ENCODE measurements at regions not wholly inside any gene's neighbourhood (a gene's known extent, or its start where the extent isn't known, plus 50 kb on each side); places are given as distances from the start of the nearest gene placed in this dataset.

- Mint-ChIP-seq H3K36me3 (ENCODE audit: low read depth) (no peaks in the 10 kb centered on the region), H3K4me3 (no peak overlapping the region), H3K4me1 (ENCODE audit: low read depth) (no peaks in the 10 kb centered on the region), H3K27ac (no peak overlapping the region), H3K9me3 (peaks cover 15% of the 10 kb centered on the region), H3K27me3 (no peaks in the 10 kb centered on the region)
- intact Hi-C loops (cut with micrococcal nuclease), result no loop called here
These were observed 98.2 kb upstream of the SOX9 start for GRCh38 chr17:72022328-72023275.

DNA sequence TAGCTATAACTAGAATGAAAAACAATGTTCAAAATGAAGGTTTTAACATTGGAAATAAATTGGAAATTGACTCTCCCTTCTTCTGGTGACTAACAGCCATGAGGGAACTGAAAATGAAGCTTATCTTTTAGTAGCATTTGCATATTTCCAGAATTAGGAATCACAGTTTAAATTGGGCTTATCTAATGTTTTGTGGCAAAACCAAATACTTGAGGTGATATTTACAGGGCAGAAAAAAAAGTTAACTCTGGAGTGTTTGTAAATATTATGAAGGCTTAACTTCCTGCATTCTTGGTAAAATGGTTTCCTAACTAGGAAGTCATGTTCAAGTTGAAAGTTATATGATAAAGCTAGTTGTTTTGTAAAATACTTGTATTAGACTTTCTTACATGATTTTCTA, 96.4 kb upstream of the SOX9 start:
- no peaks in the 10 kb centered on the region for H3K36me3 Mint-ChIP-seq (ENCODE audit: low read depth)
- no peaks in the 10 kb centered on the region for H3K27me3 Mint-ChIP-seq
- H3K4me3 Mint-ChIP-seq, result no peak overlapping the region
- no peaks in the 10 kb centered on the region for H3K4me1 Mint-ChIP-seq (ENCODE audit: low read depth)
- H3K27ac Mint-ChIP-seq, result no peak overlapping the region
- H3K9me3 Mint-ChIP-seq, result peaks cover 15% of the 10 kb centered on the region
- intact Hi-C loops (cut with micrococcal nuclease), result no loop called here

DNA sequence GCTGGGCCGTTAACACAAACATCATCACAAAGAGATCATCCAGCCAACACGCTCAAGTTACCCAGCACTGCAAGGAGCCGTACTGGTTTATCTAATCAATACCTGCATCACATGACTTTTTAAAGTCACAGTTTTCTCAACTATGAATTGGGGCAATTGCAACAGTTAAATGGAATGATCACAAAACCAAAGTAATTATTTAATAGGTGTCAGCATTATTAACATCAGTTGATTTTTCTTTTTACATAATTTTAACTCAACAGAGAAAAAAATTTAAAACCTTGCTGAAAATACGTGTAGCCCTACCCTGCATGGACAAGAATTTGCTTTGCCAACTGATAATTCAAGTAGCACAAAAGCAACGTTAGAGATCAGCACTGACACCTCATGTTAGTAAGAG, 95.7 kb upstream of the SOX9 start:
- peaks cover 13% of the 10 kb centered on the region for H3K9me3 Mint-ChIP-seq
- intact Hi-C loops (cut with micrococcal nuclease), result no loop called here
- H3K27ac Mint-ChIP-seq, result no peak overlapping the region
- H3K27me3 Mint-ChIP-seq, result no peaks in the 10 kb centered on the region
- H3K4me3 Mint-ChIP-seq, result no peak overlapping the region
- no peaks in the 10 kb centered on the region for H3K36me3 Mint-ChIP-seq (ENCODE audit: low read depth)
- no peaks in the 10 kb centered on the region for H3K4me1 Mint-ChIP-seq (ENCODE audit: low read depth)

- intact Hi-C loops (cut with micrococcal nuclease), result no loop called here
- Mint-ChIP-seq H3K9me3 (no peaks in the 10 kb centered on the region), H3K27me3 (peaks cover 7% of the 10 kb centered on the region), H3K4me1 (ENCODE audit: low read depth) (peaks cover 7% of the 10 kb centered on the region), H3K36me3 (ENCODE audit: low read depth) (no peaks in the 10 kb centered on the region), H3K27ac (no peak overlapping the region), H3K4me3 (no peak overlapping the region)
These were observed 90.5 kb upstream of the SOX9 start for GRCh38 chr17:72030067-72030899.

DNA sequence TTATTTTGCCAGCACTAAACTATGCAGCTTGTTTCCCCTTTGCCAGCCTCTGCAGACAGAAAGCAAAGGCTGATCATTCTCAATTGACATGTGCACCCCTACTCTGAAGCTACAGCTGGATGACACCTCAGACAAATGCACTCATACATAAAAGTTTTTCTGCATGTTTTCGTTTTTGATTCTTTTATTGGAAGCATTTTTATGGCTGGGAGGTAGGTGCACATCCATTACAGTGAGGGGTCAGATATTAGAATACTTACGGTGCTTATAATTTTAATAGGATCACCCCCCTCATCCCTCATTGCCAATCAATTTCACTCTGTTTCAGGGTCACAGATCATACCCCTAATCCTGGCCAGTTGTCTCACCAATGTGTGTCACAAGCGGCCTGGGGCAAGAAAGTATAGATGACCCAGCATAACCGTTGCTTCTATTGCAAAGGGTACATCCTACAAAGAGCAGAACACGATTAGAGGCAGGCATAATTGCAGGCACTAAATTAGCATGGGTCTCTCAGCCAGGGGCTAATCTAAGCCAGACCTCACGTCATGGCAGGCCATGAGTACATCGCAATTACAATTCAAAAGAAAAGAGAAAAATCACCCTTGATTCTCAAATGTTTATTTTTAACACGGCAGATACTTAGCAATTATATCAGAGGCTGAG, 89.5 kb upstream of the SOX9 start:
- Mint-ChIP-seq H3K36me3 (ENCODE audit: low read depth) (no peaks in the 10 kb centered on the region), H3K27ac (no peak overlapping the region)

GRCh38 chr17:72033334-72033733, 87.5 kb upstream of the SOX9 start:
- Mint-ChIP-seq H3K27me3 (peaks cover 7% of the 10 kb centered on the region), H3K4me1 (ENCODE audit: low read depth) (peaks cover 7% of the 10 kb centered on the region), H3K27ac (no peak overlapping the region), H3K9me3 (no peaks in the 10 kb centered on the region), H3K36me3 (ENCODE audit: low read depth) (no peaks in the 10 kb centered on the region), H3K4me3 (no peak overlapping the region)
- intact Hi-C loops (cut with micrococcal nuclease), result no loop called here

More for the DNA sequence above, 89.5 kb upstream of the SOX9 start:
- H3K4me3 Mint-ChIP-seq, result no peak overlapping the region
- H3K27me3 Mint-ChIP-seq, result peaks cover 7% of the 10 kb centered on the region
- intact Hi-C loops (cut with micrococcal nuclease), result no loop called here
- H3K9me3 Mint-ChIP-seq, result no peaks in the 10 kb centered on the region
- H3K4me1 Mint-ChIP-seq (ENCODE audit: low read depth), result peaks cover 7% of the 10 kb centered on the region

GRCh38 chr17:72034000-72034399, 86.8 kb upstream of the SOX9 start:
- no peak overlapping the region for H3K27ac Mint-ChIP-seq
- no peaks in the 10 kb centered on the region for H3K36me3 Mint-ChIP-seq (ENCODE audit: low read depth)

DNA sequence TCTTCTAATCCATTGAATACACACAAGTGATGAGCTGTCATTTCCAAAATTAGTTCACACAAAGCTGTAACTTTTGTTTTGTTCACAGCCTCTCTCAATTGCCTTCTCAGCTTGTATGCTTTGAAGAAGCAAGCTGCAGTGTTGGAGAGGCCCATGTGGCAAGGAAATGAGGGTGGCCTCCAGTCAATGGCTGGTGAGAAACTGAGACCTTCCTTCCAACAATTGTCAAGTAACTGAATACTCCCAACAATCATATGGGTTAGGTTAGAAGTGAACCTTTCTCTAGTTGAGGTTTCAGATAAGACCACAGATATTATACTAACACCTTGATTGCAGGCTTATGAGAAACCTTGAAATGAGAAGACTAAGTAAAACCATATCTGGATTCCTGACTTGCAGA, 82.4 kb upstream of the SOX9 start:
- H3K4me3 Mint-ChIP-seq, result no peak overlapping the region
- intact Hi-C loops (cut with micrococcal nuclease), result no loop called here

More at GRCh38 chr17:72034000-72034399, 86.8 kb upstream of the SOX9 start:
- peaks cover 7% of the 10 kb centered on the region for H3K27me3 Mint-ChIP-seq
- peaks cover 7% of the 10 kb centered on the region for H3K4me1 Mint-ChIP-seq (ENCODE audit: low read depth)
- intact Hi-C loops (cut with micrococcal nuclease), result no loop called here
- H3K4me3 Mint-ChIP-seq, result no peak overlapping the region
- H3K9me3 Mint-ChIP-seq, result no peaks in the 10 kb centered on the region

GRCh38 chr17:72039490-72039889, 81.3 kb upstream of the SOX9 start:
- Mint-ChIP-seq H3K9me3 (no peaks in the 10 kb centered on the region), H3K36me3 (ENCODE audit: low read depth) (no peaks in the 10 kb centered on the region), H3K4me1 (ENCODE audit: low read depth) (no peaks in the 10 kb centered on the region), H3K4me3 (no peak overlapping the region), H3K27me3 (no peaks in the 10 kb centered on the region), H3K27ac (no peak overlapping the region)
- intact Hi-C loops (cut with micrococcal nuclease), result no loop called here

More for the DNA sequence above, 82.4 kb upstream of the SOX9 start:
- H3K9me3 Mint-ChIP-seq, result no peaks in the 10 kb centered on the region
- H3K4me1 Mint-ChIP-seq (ENCODE audit: low read depth), result no peaks in the 10 kb centered on the region
- no peak overlapping the region for H3K27ac Mint-ChIP-seq
- no peaks in the 10 kb centered on the region for H3K27me3 Mint-ChIP-seq
- H3K36me3 Mint-ChIP-seq (ENCODE audit: low read depth), result no peaks in the 10 kb centered on the region

DNA sequence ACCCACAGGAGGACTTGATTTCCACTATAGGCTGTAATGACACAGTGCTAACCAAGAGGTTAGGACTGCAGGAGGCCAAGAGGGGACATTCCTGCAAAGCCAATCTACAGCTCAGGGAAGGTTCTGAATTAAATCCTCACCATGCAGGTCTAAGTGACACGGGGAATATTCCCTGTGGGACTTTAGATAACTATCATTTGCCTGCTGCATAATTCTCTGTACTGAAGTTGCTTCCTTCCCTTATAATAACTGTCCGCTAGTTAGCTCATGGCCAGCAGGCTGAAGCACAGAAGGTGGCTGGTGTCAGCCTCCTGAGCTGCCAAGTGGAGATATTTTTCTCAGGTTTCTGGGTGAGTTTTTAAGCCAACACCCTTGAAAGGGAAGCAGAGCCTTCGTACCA, 74.6 kb upstream of the SOX9 start:
- Mint-ChIP-seq H3K4me1 (ENCODE audit: low read depth) (no peaks in the 10 kb centered on the region), H3K27me3 (no peaks in the 10 kb centered on the region), H3K36me3 (ENCODE audit: low read depth) (no peaks in the 10 kb centered on the region), H3K27ac (no peak overlapping the region), H3K4me3 (no peak overlapping the region), H3K9me3 (peaks cover 12% of the 10 kb centered on the region)
- intact Hi-C loops (cut with micrococcal nuclease), result no loop called here

- Mint-ChIP-seq H3K4me1 (ENCODE audit: low read depth) (no peaks in the 10 kb centered on the region), H3K4me3 (no peak overlapping the region)
- intact Hi-C loops (cut with micrococcal nuclease), result no loop called here
These were observed 73.9 kb upstream of the SOX9 start for GRCh38 chr17:72046643-72047612.

GRCh38 chr17:72049914-72050313, 70.9 kb upstream of the SOX9 start:
- Mint-ChIP-seq H3K4me3 (no peak overlapping the region), H3K9me3 (peaks cover 12% of the 10 kb centered on the region), H3K4me1 (ENCODE audit: low read depth) (no peaks in the 10 kb centered on the region), H3K27ac (no peak overlapping the region), H3K36me3 (ENCODE audit: low read depth) (no peaks in the 10 kb centered on the region), H3K27me3 (peaks cover 11% of the 10 kb centered on the region)
- intact Hi-C loops (cut with micrococcal nuclease), result no loop called here

More at GRCh38 chr17:72046643-72047612, 73.9 kb upstream of the SOX9 start:
- Mint-ChIP-seq H3K27ac (no peak overlapping the region), H3K36me3 (ENCODE audit: low read depth) (no peaks in the 10 kb centered on the region), H3K27me3 (no peaks in the 10 kb centered on the region), H3K9me3 (peaks cover 12% of the 10 kb centered on the region)

DNA sequence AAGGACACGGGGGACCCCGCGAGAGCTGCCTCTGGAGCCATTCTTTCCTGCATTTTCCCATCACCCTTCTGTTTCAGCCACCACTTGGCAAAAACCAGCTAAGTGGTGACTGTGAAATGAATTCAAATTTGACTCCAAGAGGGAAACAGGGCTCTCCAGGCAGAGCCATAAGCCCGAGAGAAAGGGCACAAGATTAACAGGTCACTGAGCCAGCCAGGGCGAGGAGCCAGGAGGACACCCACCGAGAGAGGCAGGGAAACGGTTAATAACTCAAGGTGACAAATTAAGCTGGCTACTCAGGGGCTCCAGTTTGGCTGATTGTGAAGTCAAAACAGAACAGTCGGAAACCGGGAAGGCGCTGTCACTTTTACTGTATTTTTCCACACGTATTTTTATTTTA, 67.8 kb upstream of the SOX9 start:
- intact Hi-C loops (cut with micrococcal nuclease), result no loop called here
- Mint-ChIP-seq H3K36me3 (ENCODE audit: low read depth) (no peaks in the 10 kb centered on the region), H3K27ac (no peak overlapping the region), H3K4me3 (no peak overlapping the region), H3K4me1 (ENCODE audit: low read depth) (no peaks in the 10 kb centered on the region), H3K27me3 (peaks cover 11% of the 10 kb centered on the region), H3K9me3 (peaks cover 12% of the 10 kb centered on the region)

All from dendritic cell treated with granulocyte-macrophage colony-stimulating factor and Interleukin-4, amounts not matched to agents 40 ng/mL and 50 ng/mL, for 4 days (primary cell).